ENCODE measurements at regions not wholly inside any gene's neighbourhood (a gene's known extent, or its start where the extent isn't known, plus 50 kb on each side); places are given as distances from the start of the nearest gene placed in this dataset.

GRCh38 chr11:15341587-15341986 lies 226.9 kb downstream of the INSC start:
- no peak overlapping the region for H3K4me3 Mint-ChIP-seq
- intact Hi-C loops (cut with DNase I, micrococcal nuclease) = no loop called here

GRCh38 chr11:15342163-15342562 lies 227.4 kb downstream of the INSC start:
- Mint-ChIP-seq H3K27me3 (peaks cover 30% of the 10 kb centered on the region), H3K4me1 (ENCODE audit: low read depth) (no peaks in the 10 kb centered on the region), H3K36me3 (ENCODE audit: low read depth) (no peaks in the 10 kb centered on the region), H3K9me3 (peaks cover 2% of the 10 kb centered on the region), H3K4me3 (no peak overlapping the region), H3K27ac (no peak overlapping the region)
- ChIA-PET POLR2A (no interaction called here), CTCF (no interaction called here)
- intact Hi-C loops (cut with DNase I, micrococcal nuclease) = no loop called here
- H3K27ac ChIP-seq (ENCODE audit: low read depth in 1 of 2, low read length in 2 of 2) = no peak overlapping the region
- no peak for TF ChIP-seq CTCF (IDR thresholded peaks at IDR 0.05)
- H3K4me3 ChIP-seq (ENCODE audit: low read length) = no peak overlapping the region
- H3K36me3 ChIP-seq (ENCODE audit: insufficient read depth, low read length) = no peaks in the 10 kb centered on the region
- no peak for ATAC-seq (ENCODE audit: poor library complexity)
- H3K4me1 ChIP-seq (ENCODE audit: insufficient read depth, low read length) = no peaks in the 10 kb centered on the region
- peaks cover 0 to 3% of the 10 kb centered on the region in 2 experiments for H3K27me3 ChIP-seq (ENCODE audit: control insufficient read depth in 1 of 2, insufficient read depth in 2 of 2, low read length in 2 of 2)
- no peaks in the 10 kb centered on the region for H3K9me3 ChIP-seq (ENCODE audit: control insufficient read depth in 1 of 2, insufficient read depth in 1 of 2, low read length in 2 of 2)
- no peak for DNase-seq

More at GRCh38 chr11:15341587-15341986, 226.9 kb downstream of the INSC start:
- ChIA-PET POLR2A (no interaction called here), CTCF (no interaction called here)
- Histone ChIP-seq H3K4me1 (ENCODE audit: insufficient read depth, low read length) (no peaks in the 10 kb centered on the region), H3K27ac (ENCODE audit: low read depth in 1 of 2, low read length in 2 of 2) (no peak overlapping the region), H3K4me3 (ENCODE audit: low read length) (no peak overlapping the region), H3K36me3 (ENCODE audit: insufficient read depth, low read length) (no peaks in the 10 kb centered on the region), H3K9me3 (ENCODE audit: control insufficient read depth in 1 of 2, insufficient read depth in 1 of 2, low read length in 2 of 2) (no peaks in the 10 kb centered on the region), H3K27me3 (ENCODE audit: control insufficient read depth in 1 of 2, insufficient read depth in 2 of 2, low read length in 2 of 2) (peaks cover 0 to 3% of the 10 kb centered on the region in 2 experiments)
- peaks cover 29% of the 10 kb centered on the region for H3K27me3 Mint-ChIP-seq
- H3K4me1 Mint-ChIP-seq (ENCODE audit: low read depth) = no peaks in the 10 kb centered on the region
- H3K9me3 Mint-ChIP-seq = peaks cover 2% of the 10 kb centered on the region
- TF ChIP-seq CTCF (IDR thresholded peaks at IDR 0.05) = no peak
- H3K27ac Mint-ChIP-seq = no peak overlapping the region
- DNase-seq (no peak), ATAC-seq (ENCODE audit: poor library complexity) (no peak)
- no peaks in the 10 kb centered on the region for H3K36me3 Mint-ChIP-seq (ENCODE audit: low read depth)

GRCh38 chr11:15346907-15347306 lies 232.2 kb downstream of the INSC start:
- intact Hi-C loops (cut with DNase I, micrococcal nuclease) = no loop called here
- H3K9me3 Mint-ChIP-seq = no peaks in the 10 kb centered on the region

More at GRCh38 chr11:15346907-15347306, 232.2 kb downstream of the INSC start:
- Histone ChIP-seq H3K4me1 (ENCODE audit: insufficient read depth, low read length) (no peaks in the 10 kb centered on the region), H3K9me3 (ENCODE audit: control insufficient read depth in 1 of 2, insufficient read depth in 1 of 2, low read length in 2 of 2) (no peaks in the 10 kb centered on the region), H3K27ac (ENCODE audit: low read depth in 1 of 2, low read length in 2 of 2) (no peak overlapping the region), H3K27me3 (ENCODE audit: control insufficient read depth in 1 of 2, insufficient read depth in 2 of 2, low read length in 2 of 2) (no peaks in the 10 kb centered on the region), H3K36me3 (ENCODE audit: insufficient read depth, low read length) (no peaks in the 10 kb centered on the region), H3K4me3 (ENCODE audit: low read length) (no peak overlapping the region)
- Mint-ChIP-seq H3K4me1 (ENCODE audit: low read depth) (no peaks in the 10 kb centered on the region), H3K36me3 (ENCODE audit: low read depth) (no peaks in the 10 kb centered on the region), H3K4me3 (no peak overlapping the region), H3K27me3 (peaks cover 17% of the 10 kb centered on the region), H3K27ac (no peak overlapping the region)
- TF ChIP-seq CTCF (IDR thresholded peaks at IDR 0.05) = no peak
- ChIA-PET POLR2A (no interaction called here), CTCF (no interaction called here)
- ATAC-seq (ENCODE audit: poor library complexity) (no peak), DNase-seq (no peak)
